DMS153 (cell line): ENCODE measurements at regions not wholly inside any gene's neighbourhood (a gene's known extent, or its start where the extent isn't known, plus 50 kb on each side); places are given as distances from the start of the nearest gene placed in this dataset.
"Not testable (repeated sequence)": the region's sequence is repeated elsewhere in the genome, so short reads cannot be mapped to it uniquely, and the experiment has no call there.

Experiments
- DNase-seq: peaks from one replicate; lab custom pipeline; 2025; lab: John Stamatoyannopoulos, UW

GRCh38 chr21:28174701-28175100 is 818.0 kb downstream of the LTN1 start:
- DNase-seq = no peak

DNA sequence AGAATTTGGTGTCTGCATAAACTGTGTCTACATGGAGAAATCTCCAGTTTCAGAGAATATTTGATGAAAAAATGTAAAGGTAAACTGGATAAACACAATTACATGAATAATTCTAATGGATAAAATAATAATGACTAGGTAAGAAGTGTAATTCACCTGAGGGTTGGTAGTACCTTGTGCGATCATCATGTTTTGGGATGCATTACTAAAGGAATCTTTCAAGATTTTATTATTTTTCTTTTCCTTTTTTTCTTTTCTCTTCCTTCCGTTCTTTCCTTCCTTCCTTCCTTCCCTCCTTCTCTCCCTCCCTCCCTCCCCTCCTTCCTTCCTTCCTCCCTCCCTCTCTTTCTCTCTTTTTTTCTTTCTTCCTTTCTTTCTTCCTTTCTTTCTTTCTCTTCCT is 818.7 kb downstream of the LTN1 start:
- no peak for DNase-seq

DNA sequence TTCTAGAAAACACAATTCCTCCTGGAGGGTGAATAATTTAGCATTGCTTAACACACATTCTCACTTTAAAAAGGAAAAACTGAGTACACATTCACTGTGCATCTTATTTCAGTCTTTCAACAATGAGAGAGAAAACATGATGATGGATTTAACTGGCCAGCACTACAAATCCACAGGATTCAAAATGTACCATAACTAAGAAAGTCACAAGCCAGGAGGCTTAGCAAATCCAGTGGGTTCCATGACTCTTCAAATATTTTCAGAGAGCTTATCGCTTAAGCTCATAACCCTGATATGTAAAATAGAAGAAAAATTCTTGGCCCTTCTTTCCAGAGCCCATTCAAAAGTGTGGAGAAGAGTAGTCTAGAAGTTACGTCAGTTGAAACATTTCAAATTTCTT is 820.3 kb downstream of the LTN1 start:
- no peak for DNase-seq

- no peak for DNase-seq
These were observed 825.3 kb downstream of the LTN1 start for GRCh38 chr21:28167366-28167765.

DNA sequence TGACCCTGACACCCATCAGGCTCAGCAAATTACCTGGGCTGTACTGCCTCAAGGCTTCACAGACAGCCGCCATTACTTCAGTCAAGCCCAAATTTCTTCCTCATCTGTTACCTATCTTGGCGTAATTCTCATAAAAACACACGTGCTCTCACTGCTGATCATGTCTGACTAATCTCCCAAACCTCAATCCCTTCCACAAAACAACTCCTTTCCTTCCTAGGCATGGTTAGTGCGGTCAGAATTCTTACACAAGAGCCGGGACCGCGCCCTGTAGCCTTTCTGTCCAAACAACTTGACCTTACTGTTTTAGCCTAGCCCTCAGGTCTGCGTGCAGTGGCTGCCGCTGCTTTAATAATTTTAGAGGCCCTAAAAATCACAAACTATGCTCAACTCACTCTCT is 828.2 kb downstream of the LTN1 start:
- not testable (repeated sequence) for DNase-seq

DNA sequence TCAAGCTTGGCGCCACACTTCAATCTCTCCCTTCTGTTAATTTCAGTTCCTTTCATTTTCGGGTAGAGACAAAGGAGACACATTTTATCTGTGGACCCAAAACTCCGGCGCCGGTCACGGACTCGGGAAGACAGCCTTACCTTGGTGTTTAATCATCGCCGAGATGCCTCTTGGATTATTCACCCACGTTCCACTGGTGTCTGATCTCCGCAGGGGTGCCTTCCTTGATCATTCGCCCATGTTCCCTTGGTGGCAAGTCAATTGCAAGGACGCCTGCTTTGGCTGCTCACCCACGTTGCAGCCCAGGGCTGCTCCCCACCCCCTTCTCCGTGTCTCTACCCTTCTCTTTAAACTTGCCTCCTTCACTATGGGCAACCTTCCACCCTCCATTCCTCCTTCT is 830.6 kb downstream of the LTN1 start:
- DNase-seq = not testable (repeated sequence)

DNA sequence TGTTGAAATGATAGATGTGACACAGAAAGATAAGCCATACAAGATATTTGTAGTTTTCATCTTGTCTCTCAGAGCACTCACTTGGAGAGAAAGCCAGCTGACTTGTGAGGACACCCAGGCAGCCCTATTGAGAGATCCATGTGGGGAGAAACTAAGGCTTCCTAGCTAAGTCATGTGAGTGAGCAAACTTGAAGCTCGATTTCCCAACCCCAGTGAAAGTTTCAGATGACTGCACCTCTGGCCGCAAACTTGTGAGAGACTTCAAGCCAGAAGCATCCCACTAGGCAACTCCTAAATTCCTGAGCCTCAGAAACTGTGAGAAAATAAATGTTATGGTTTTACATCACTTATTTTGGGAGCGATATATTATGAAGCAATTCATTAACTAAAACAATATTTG is 832.3 kb downstream of the LTN1 start:
- DNase-seq = no peak

DNA sequence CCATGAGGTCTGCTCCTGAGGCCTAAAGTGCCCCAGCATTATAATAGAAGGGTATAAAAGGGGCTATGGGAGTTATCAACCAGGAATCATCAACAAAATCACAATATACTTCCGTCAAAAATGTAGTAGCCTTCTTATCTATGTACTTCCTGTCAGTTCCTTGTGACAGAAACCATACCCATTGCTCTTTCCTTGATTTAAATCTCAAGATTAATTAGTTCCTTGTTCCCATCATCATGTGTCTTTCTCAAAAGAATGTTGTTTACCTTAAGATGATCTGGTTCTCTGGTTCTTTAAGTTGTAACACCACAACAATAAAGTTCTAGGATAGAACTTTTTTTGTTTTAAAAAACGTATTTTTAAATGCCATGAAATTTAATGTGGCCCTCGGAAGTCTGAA is 833.3 kb downstream of the LTN1 start:
- no peak for DNase-seq

- no peak for DNase-seq
These were observed 836.1 kb downstream of the LTN1 start for GRCh38 chr21:28156590-28156989.

- no peak for DNase-seq
These were observed 838.6 kb downstream of the LTN1 start for GRCh38 chr21:28154121-28154520.

DNA sequence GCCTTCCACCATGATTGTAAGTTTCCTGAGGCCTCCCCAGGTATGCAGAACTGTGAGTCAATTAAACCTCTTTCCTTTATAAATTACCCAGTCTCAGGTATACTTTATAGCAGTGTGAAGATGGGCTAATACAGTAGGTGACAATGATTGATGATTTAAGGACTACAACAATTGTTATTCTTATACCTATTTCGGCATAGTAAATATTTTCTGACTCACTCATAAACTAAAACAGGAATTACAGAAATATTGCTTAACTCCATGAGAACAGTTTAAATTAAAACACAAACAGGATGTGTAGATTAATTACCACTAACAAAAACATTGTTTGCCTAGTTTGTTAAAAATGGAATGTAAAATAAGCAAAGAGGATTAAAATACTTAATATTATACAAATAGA is 839.9 kb downstream of the LTN1 start:
- DNase-seq = no peak

DNA sequence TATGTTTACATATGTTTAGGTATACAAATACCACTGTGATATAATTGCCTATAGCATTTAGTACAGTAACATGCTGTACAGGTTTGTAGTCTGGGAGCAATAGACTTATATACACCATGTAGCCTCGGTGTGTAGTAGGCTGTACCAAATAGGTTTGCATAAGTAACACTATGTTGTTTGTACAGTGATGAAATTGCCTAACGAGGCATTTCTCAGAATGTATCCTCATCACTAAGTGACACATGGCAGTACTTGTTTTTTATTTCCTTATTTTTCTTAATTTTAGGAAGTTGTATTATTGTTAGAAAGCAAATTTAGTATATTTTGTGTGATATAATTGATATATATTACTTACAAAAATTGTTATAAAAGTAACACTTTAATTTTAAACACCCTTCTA is 840.9 kb downstream of the LTN1 start:
- no peak for DNase-seq

- no peak for DNase-seq
These were observed 841.9 kb downstream of the LTN1 start for GRCh38 chr21:28150778-28151177.

DNA sequence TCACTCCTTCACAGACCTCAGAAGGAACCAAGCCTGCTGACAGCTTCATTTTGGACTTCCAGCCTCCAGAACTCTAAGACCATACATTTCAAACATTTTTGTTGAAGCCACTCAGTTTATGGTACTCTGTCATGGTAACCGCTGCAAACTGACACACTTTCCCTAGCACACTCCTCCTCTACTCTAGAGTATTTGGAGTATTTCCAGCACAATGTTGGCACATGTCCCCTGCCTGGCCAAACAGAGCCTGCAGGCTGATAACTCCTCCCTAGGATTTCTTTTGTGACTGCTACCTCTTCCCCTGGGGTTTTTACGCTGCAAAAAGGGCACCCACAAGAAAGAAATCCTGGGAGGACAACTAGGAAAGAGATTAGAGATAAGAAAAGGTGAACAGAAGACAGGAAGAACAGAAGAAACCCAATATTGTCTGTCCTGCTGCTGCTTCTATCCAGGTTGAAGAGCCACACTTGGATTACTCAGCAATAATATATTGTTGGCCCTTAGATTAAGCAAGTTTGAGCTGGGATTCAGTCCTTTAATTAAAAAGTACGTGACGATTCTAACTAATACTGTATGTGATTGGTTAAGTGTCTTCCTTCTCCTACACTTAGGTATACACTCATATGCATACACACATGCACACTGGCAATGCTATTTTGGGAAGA is 844.1 kb downstream of the LTN1 start:
- DNase-seq = no peak

- no peak for DNase-seq
These were observed 848.0 kb downstream of the LTN1 start for GRCh38 chr21:28144653-28145052.

GRCh38 chr21:28144089-28144488 is 848.6 kb downstream of the LTN1 start:
- DNase-seq = no peak

DNA sequence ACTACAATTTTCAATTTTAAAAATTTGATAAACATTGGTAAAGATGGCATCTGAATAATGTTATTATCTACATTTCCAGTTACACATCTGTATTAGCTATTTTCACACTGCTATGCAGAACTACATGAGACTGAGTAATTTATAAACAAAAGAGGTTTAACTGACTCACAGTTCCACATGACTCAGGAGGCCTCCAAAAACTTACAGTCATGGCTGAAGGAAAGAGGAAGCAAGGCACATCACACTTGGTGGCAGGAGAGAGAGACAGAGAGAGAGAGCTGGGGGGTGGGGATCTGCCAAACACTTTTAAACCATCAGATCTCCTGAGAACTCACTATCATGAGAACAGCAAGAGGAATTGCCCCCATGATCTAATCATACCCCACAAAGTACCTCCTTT is 850.0 kb downstream of the LTN1 start:
- no peak for DNase-seq

GRCh38 chr21:28138272-28138671 is 854.4 kb downstream of the LTN1 start:
- no peak for DNase-seq

DNA sequence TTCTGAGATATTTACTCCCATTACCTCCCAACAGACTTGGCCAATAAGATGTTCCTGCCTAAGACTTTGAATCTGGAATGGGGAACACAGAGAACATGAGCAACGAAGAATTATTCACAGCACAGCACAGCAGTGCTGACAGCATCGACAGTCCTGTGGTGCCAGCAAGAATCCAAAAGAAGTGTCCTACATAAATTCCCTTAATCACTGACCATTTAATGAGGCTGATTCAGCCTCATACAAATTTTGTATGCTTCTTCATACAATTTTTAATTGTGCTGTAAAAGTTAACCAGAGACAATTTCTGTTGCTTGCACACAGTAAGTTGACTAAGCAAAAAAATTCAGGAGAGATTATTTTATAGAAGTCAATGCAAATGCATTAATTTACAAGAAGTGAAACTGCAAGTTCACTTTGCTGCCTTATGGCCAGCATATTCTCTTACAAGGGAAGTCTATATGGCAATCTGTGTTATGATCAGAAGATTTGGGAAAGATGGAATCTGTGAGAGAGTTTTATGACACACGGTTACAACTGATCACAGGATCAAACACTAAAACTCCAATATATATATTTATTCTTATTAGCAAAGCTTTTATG is 855.9 kb downstream of the LTN1 start:
- DNase-seq = no peak

DNA sequence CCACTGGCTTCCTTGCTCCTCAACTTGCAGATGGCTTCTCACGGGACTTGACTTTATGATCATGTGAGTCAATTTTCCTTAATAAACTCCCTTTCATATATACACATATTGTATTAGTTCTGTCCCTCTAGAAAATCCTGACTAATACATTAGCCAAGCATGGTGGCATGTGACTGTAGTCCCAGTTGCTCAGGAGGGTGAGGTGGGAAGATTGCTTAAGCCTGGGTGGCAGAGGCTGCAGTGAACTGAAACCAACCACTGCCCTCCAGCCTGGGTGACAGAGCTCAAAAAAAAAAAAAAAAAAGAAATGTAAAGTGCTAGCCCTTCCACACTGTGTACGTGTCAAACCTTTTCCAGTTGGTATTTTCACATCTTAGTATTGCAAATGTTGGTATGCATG is 857.0 kb downstream of the LTN1 start:
- no peak for DNase-seq

DNA sequence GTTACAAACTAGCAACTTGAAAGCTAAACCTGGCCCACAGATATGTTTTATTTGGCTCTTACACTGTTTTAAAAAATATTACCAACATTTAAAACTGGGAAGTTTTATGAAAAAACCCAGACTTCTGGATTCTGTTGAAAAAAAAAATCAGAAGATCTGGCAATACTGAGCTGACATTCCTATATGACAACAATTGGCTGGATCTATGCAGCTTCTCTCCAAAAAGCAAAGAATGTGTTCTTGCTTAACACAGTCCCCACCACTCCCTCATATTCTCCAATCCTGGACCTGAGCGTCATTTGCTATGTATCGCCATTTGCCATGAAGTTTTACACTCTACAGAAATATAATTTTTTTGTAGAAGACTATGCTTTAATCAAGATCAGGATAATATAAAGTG is 859.6 kb downstream of the LTN1 start:
- no peak for DNase-seq

- DNase-seq = no peak
These were observed 860.0 kb downstream of the LTN1 start for GRCh38 chr21:28132713-28133112.

GRCh38 chr21:28127175-28127785 is 865.4 kb downstream of the LTN1 start:
- no peak for DNase-seq
